Breast epithelium (tissue), 3 donors: ENCODE measurements at regions not wholly inside any gene's neighbourhood (a gene's known extent, or its start where the extent isn't known, plus 50 kb on each side); places are given as distances from the start of the nearest gene placed in this dataset.

Experiments used
- CTCF ChIP-seq, 3 donors: fragments of 450-650 bp; IDR thresholded peaks; one replicate each; pipeline ENCODE4 v1.5.1; 2016 to 2017; ENCODE audit warnings: antibody characterized with exemption in 3 of 3, mild to moderate bottlenecking in 3 of 3, moderate library complexity in 3 of 3
- POLR2AphosphoS5 ChIP-seq, 3 donors: sonication (generic); formaldehyde crosslinking; IDR thresholded peaks; one replicate each; pipeline ENCODE4 v1.6.1; 2017; ENCODE audit warnings: antibody characterized with exemption in 3 of 3

- TF ChIP-seq CTCF (IDR thresholded peaks at IDR 0.05): no peak
- TF ChIP-seq POLR2AphosphoS5 (IDR thresholded peaks at IDR 0.05): no peak
Observed at GRCh38 chr10:6361869-6362268, 159.1 kb downstream of the PFKFB3 start.
